GM12873 (cell line): ENCODE measurements at regions not wholly inside any gene's neighbourhood (a gene's known extent, or its start where the extent isn't known, plus 50 kb on each side); places are given as distances from the start of the nearest gene placed in this dataset.

Experiments used
- TF ChIP-seq, protein P1 (sequence below): IDR thresholded peaks from 2 replicates; pipeline ENCODE4 v1.5.1; 2012; ENCODE audit warnings: low read depth, mild to moderate bottlenecking, moderate library complexity, low read length, control low read depth; ENCODE audit not compliant: insufficient read depth; ENCODE audit errors: missing control alignments

DNA sequence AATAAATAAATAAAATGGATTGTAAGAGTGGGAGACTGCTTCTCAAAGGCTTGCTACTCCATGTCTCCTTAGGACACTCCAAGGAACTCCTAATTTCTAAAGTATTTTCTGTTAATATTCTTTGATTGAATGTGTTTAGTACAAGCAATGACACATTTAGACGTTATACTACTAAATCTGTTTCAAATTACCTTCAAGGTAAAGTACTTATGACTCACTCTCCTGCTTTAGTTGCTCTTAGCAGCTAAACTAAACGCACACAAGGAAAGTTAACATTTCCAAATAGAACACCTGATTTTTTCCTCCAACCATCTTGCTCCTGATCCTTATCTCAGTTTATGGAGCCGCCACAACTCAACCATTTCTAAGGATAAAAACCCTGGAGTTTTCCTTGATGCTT, 969.8 kb upstream of the ADGRL4 start:
- TF ChIP-seq, protein P1, sequence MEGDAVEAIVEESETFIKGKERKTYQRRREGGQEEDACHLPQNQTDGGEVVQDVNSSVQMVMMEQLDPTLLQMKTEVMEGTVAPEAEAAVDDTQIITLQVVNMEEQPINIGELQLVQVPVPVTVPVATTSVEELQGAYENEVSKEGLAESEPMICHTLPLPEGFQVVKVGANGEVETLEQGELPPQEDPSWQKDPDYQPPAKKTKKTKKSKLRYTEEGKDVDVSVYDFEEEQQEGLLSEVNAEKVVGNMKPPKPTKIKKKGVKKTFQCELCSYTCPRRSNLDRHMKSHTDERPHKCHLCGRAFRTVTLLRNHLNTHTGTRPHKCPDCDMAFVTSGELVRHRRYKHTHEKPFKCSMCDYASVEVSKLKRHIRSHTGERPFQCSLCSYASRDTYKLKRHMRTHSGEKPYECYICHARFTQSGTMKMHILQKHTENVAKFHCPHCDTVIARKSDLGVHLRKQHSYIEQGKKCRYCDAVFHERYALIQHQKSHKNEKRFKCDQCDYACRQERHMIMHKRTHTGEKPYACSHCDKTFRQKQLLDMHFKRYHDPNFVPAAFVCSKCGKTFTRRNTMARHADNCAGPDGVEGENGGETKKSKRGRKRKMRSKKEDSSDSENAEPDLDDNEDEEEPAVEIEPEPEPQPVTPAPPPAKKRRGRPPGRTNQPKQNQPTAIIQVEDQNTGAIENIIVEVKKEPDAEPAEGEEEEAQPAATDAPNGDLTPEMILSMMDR, result no peak

DNA sequence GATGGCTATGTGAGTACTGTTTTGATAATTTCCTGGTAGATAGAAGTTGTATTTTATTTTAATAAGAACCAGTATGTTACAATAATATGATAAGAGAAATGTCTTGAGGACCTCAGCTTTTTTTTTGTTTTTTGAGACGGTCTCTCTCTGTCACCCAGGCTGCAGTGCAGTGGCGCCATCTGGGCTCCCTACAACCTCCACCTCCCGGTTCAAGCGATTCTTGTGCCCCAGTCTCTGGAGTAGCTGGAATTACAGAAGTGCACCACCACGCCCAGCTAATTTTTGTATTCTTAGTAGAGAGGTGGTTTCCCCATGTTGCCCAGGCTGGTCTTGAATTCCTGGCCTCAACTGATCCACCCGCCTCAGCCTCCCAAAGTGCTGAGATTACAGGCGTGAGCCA, 968.1 kb upstream of the ADGRL4 start:
- TF ChIP-seq, protein P1, result no peak

DNA sequence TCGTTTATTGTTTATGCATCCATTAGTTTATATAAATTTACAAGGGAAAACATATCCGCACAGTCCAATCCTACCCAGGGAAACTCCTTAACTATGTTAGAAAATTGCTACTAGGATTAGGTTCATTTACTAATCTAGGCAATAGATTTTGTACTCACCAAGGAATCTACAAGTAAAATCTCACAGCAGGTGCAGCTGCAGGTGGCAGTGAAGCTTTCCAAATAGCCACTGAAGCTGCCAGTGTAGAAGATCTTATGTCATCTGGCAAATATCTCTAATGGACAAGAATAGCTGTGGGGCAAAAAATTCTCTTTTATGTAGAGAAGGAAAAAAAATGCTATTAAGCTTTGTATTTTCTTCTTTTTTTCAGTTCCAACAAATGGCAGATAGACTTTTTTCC, 963.4 kb upstream of the ADGRL4 start:
- TF ChIP-seq, protein P1, result no peak

DNA sequence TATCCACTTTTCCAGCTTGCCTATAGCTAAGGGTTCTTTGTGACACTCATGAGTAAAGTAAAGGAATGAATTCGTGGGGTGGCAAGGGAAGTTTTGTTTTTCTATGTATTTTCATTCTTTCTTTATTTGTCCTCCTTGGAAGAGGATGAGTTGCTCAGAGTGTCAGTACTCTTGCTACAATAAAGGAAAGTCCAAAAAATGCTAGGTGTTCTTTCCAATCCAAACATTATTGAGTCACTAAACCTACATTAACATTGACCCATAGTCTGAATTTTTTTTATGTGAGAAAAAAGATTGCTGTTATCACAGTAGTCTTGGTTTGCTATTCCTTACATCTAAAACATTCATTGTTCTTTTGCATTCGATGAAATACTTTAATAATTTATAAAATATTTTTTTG, 959.9 kb upstream of the ADGRL4 start:
- TF ChIP-seq, protein P1, result no peak

DNA sequence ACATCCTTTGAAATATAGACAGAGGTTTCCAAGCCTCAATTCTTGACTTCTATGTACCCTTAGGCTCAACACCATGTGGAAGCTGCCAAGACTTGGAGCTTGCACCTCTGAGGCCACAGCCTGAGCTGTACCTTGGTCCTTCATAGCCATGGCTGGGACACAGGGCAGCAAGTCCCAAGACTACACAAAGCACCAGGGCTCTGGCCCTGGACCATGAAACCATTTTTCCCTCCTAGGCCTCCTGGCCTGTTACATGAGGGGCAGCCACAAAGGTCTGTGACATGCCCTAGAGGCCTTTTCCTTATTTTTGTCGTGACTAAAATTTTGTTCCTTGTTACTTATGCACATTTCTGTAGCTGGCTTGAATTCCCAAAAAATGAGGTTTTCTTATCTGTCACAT, 953.1 kb upstream of the ADGRL4 start:
- TF ChIP-seq, protein P1, result no peak

DNA sequence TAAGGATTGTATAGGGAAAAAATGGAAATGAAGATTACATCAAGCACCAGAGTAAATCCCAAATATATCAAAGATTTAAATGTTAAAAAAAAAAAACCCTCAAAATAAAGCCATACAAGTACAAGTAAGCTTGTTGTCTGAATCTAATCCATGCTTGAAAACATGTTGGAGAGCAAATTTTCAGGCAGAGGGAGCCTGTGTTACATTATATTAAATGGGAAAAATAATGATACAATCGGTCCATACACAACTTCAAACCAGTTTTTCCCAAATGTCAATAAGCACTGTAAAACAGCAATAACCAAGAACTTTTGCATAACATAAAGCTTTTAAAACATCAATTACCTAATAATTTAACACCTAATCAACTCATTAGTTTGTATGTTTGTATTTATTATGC, 949.4 kb upstream of the ADGRL4 start:
- TF ChIP-seq, protein P1, result no peak

DNA sequence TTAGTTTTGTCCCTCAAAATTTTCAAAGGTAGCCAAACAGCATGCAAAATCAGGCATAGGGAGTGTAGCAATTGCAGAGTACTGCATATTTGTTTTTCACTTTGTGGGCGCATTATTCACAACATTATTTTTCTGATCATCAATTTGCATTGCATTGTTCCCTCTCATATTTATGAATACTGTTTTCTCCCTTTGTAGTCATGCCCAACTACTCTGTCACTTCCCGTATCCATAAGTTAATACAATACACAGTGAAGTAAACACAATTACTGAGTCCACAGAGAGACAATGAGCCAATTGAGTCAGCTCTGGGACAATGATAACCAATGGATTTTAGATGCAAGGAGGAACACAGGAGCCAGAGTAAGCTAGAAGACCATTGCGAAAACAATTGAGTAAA, 944.0 kb upstream of the ADGRL4 start:
- TF ChIP-seq, protein P1, result no peak

DNA sequence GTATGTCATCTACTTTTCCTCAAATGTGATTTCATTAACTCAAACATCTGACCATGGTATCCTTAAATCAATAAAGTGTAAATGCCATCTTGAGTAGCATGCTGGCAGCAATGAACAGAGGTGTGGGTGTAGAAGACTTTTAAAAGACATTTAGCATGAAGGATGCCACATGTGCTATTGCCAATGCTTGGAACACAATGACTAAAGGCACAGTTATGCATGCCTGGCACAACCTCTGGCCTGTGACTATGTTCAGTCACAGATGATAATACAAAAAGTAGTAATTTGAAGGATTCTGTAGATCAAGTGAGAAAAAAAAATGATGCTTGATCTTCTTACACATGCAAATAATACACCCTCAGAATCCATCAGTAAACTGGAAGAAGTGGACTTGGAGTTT, 938.9 kb upstream of the ADGRL4 start:
- TF ChIP-seq, protein P1, result no peak
